Endothelial cell of umbilical vein (primary cell): ENCODE measurements at regions not wholly inside any gene's neighbourhood (a gene's known extent, or its start where the extent isn't known, plus 50 kb on each side); places are given as distances from the start of the nearest gene placed in this dataset.

Source experiments
- BruUV-seq: library from RNA; stranded (reverse); fragments of 400-500 nt; replicated peaks from 2 replicates; lab custom pipeline; 2021; lab: Mats Ljungman, UMichigan
- CTCF ChIA-PET: fragments of 300-600, 350-600 bp; sonication (Branson Sonifier 250); formaldehyde crosslinking; loops from one replicate; lab custom pipeline; 2021; ENCODE audit warnings: antibody characterized with exemption, inconsistent platforms; lab: Charles Lee
- POLR2A ChIA-PET: fragments of 300-600, 350-600 bp; sonication (Branson Sonifier 250); formaldehyde crosslinking; loops from one replicate; lab custom pipeline; 2021; ENCODE audit warnings: antibody characterized with exemption, inconsistent platforms; lab: Charles Lee
- DNase-seq: peaks from one replicate; pipeline ENCODE4 v3.0.0-alpha.2; 2011; ENCODE audit warnings: low read depth, low spot score
- FAIRE-seq: peaks from 2 replicates; lab custom pipeline; 2011; peaks lifted over from hg19 to GRCh38; lab: Jason Lieb, UNC
- H2AFZ ChIP-seq: 2 replicates; pipeline ENCODE4 v1.6.0; 2012; ENCODE audit warnings: low read depth, low read length, control low read depth, inconsistent platforms
- H3K27ac ChIP-seq: 2 replicates; pipeline ENCODE4 v1.5.1; 2011; ENCODE audit warnings: low read depth, mild to moderate bottlenecking, control low read depth, low read length, moderate library complexity; ENCODE audit not compliant: insufficient read depth
- H3K27me3 ChIP-seq, 2 experiments: 2 replicates each; pipeline versions ENCODE4 v1.6.0 to v1.6.1; 2011; ENCODE audit warnings: low read length in 2 of 2, mixed read lengths in 1 of 2; ENCODE audit not compliant: control insufficient read depth in 2 of 2, insufficient read depth in 2 of 2
- H3K36me3 ChIP-seq, 2 experiments: 2 replicates in 1 of 2; 3 replicates in 1 of 2; pipeline ENCODE4 v1.5.1; 2011; ENCODE audit warnings: low read length in 2 of 2, mild to moderate bottlenecking in 1 of 2, moderate library complexity in 1 of 2; ENCODE audit not compliant: control insufficient read depth in 2 of 2, insufficient read depth in 2 of 2; ENCODE audit errors: extremely low read depth in 1 of 2
- H3K4me1 ChIP-seq: 3 replicates; pipeline ENCODE4 v1.5.1; 2011; ENCODE audit warnings: mild to moderate bottlenecking, low read length; ENCODE audit not compliant: control insufficient read depth, insufficient read depth; ENCODE audit errors: extremely low read depth
- H3K4me2 ChIP-seq: 2 replicates; pipeline ENCODE4 v1.6.1; 2011; ENCODE audit warnings: low read length, control low read depth, mixed read lengths; ENCODE audit not compliant: insufficient read depth
- H3K4me3 ChIP-seq, 3 experiments: fragments of 200-600 bp in 1 of 3; sonication (generic), shearing (Covaris generic) in 1 of 3; replicated peaks in 1 of 3; 2 replicates each; pipeline ENCODE4 v1.5.1; 2011 to 2016; ENCODE audit warnings: control low read depth in 3 of 3, low read length in 3 of 3, mild to moderate bottlenecking in 2 of 3, inconsistent platforms in 1 of 3, low read depth in 1 of 3, moderate library complexity in 1 of 3; ENCODE audit not compliant: insufficient read depth in 1 of 3
- H3K79me2 ChIP-seq: 2 replicates; pipeline ENCODE4 v1.6.0; 2012; ENCODE audit warnings: low read length, inconsistent platforms; ENCODE audit not compliant: control insufficient read depth, insufficient read depth
- H3K9ac ChIP-seq: replicated peaks from 2 replicates; pipeline ENCODE3; 2011; ENCODE audit warnings: low read length, control low read depth; ENCODE audit not compliant: insufficient read depth; ENCODE audit errors: extremely low read depth
- H3K9me1 ChIP-seq: replicated peaks from 3 replicates; pipeline ENCODE4 v1.6.0; 2011; ENCODE audit warnings: mild to moderate bottlenecking, low read length; ENCODE audit not compliant: control insufficient read depth, insufficient read depth; ENCODE audit errors: extremely low read depth
- H3K9me3 ChIP-seq: replicated peaks from 2 replicates; pipeline ENCODE4 v1.5.1; 2012; ENCODE audit warnings: low read length, inconsistent platforms; ENCODE audit not compliant: control insufficient read depth, insufficient read depth
- H4K20me1 ChIP-seq: replicated peaks from 2 replicates; pipeline ENCODE3; 2011; ENCODE audit warnings: mild to moderate bottlenecking, low read length; ENCODE audit not compliant: control insufficient read depth, insufficient read depth; ENCODE audit errors: extremely low read depth
- EZH2 ChIP-seq: IDR thresholded peaks from 2 replicates; pipeline ENCODE4 v1.6.1; 2012; ENCODE audit warnings: borderline replicate concordance, low read depth, mild to moderate bottlenecking, moderate library complexity, low read length, inconsistent platforms; ENCODE audit not compliant: severe bottlenecking
- JUN ChIP-seq: IDR thresholded peaks from 2 replicates; pipeline ENCODE4 v1.6.1; 2011; ENCODE audit warnings: borderline replicate concordance, low read depth; ENCODE audit not compliant: insufficient read length, insufficient read depth
- MYC ChIP-seq: IDR thresholded peaks from one replicate; pipeline ENCODE4 v1.6.1; 2011; ENCODE audit warnings: mild to moderate bottlenecking, low read depth, low read length
- POLR2A ChIP-seq: IDR thresholded peaks from 2 replicates; pipeline ENCODE4 v1.6.1; 2012; ENCODE audit warnings: low read depth, mild to moderate bottlenecking, control low read depth, low read length
- POLR2AphosphoS5 ChIP-seq: IDR thresholded peaks from 2 replicates; pipeline ENCODE4 v1.6.1; 2012; ENCODE audit warnings: low read depth, mild to moderate bottlenecking, control low read depth, low read length, moderate library complexity; ENCODE audit not compliant: insufficient read depth
- dilution Hi-C: fragments of 300-500 bp; cut with MboI; formaldehyde crosslinking; loops from one replicate; pipeline ENCODE4 v1.15.0; 2019; ENCODE audit warnings: low sequenced_read_pairs; ENCODE audit not compliant: extremely low pct_ligation_motif_present
- intact Hi-C: fragments of 100-400 bp; cut with micrococcal nuclease; formaldehyde crosslinking; loops from one replicate; pipeline ENCODE4 v1.10.0; 2022

GRCh38 chr4:124536946-124537345, 175.6 kb downstream of the ANKRD50 start:
- no peak overlapping the region for H3K4me2 ChIP-seq
- ChIA-PET CTCF (interaction anchor here (0.7 to 1.6 kb wide), 3 partner anchors 11 to 746 kb away, joined by 3 read pairs; no protein-coding TSS in a partner anchor), POLR2A (no interaction called here)
- no peaks in the 10 kb centered on the region for H3K36me3 ChIP-seq
- no peaks in the 10 kb centered on the region for H3K9me1 ChIP-seq
- intact Hi-C loops = no loop called here
- no peak overlapping the region for H3K9ac ChIP-seq
- dilution Hi-C loops = no loop called here
- no peak overlapping the region for H2AFZ ChIP-seq
- BruUV-seq = no TSS peak
- FAIRE-seq (no peak), DNase-seq (no peak)
- no peaks in the 10 kb centered on the region for H3K27me3 ChIP-seq
- no peaks in the 10 kb centered on the region for H3K9me3 ChIP-seq
- no peak overlapping the region for H3K4me3 ChIP-seq
- no peak for TF ChIP-seq JUN
- TF ChIP-seq POLR2A = no peak
- TF ChIP-seq POLR2AphosphoS5 = no peak
- H3K79me2 ChIP-seq = no peaks in the 10 kb centered on the region
- H4K20me1 ChIP-seq = no peaks in the 10 kb centered on the region
- H3K27ac ChIP-seq = no peak overlapping the region
- H3K4me1 ChIP-seq = no peaks in the 10 kb centered on the region

- POLR2A ChIA-PET = no interaction called here
- no TSS peak for BruUV-seq
- Histone ChIP-seq H3K79me2 (no peaks in the 10 kb centered on the region), H3K4me3 (no peak overlapping the region), H3K9ac (no peak overlapping the region), H3K4me2 (no peak overlapping the region), H3K27ac (no peak overlapping the region), H3K9me3 (no peaks in the 10 kb centered on the region), H3K36me3 (no peaks in the 10 kb centered on the region), H4K20me1 (no peaks in the 10 kb centered on the region), H3K9me1 (no peaks in the 10 kb centered on the region), H2AFZ (no peak overlapping the region), H3K4me1 (no peaks in the 10 kb centered on the region), H3K27me3 (no peaks in the 10 kb centered on the region)
- CTCF ChIA-PET = interaction anchor here (1.2 to 1.6 kb wide), 4 partner anchors 10 to 745 kb away, joined by 3 to 4 read pairs (median 3); no protein-coding TSS in a partner anchor
- dilution Hi-C loops (no loop called here), intact Hi-C loops (no loop called here)
- TF ChIP-seq MYC = no peak
- no peak for TF ChIP-seq EZH2
- DNase-seq (peak; percentile 23), FAIRE-seq (no peak)
Observed at GRCh38 chr4:124537971-124538370, 174.6 kb downstream of the ANKRD50 start.
